NCI-H510A (cell line): ENCODE measurements at regions not wholly inside any gene's neighbourhood (a gene's known extent, or its start where the extent isn't known, plus 50 kb on each side); places are given as distances from the start of the nearest gene placed in this dataset.

Source experiments
- DNase-seq: peaks from one replicate; lab custom pipeline; 2025; lab: John Stamatoyannopoulos, UW

DNA sequence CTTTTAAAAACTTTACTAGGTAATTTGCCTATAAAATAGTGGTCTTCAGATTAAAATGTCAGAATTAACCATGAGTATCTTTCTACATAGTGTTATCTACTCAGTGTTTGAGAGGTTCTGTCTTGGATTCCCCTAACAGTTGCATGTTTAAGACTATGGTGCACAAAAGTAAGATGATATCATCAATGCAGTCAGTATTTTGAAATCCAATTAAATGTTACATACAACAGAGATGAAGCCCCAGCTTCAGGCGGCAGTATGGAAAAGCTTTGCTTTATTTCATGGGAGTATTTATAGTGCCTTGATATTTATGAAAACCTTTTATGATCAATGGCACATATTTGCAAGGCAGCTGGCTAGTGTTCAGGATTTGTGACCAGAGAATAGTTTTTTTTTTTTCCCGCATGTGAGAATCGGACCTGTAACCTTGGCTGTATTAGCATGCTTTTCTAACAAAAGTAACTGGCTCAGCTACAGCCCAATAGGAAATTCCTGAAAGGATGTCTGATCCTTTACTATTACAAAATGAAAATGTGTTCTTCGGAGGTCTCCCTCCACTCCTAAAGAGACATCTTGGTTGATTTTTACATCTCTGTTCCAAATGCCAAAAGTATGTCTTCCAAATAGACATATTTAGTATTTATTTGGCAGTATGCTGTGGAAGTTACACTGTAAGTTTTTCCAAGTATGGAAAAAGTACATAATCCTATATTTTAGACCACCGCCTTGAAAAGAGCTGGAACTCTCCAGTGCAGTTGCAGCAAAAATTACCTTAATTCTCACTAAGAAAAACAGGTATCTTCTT is 319.3 kb upstream of the UBE2E3 start:
- no peak for DNase-seq

DNA sequence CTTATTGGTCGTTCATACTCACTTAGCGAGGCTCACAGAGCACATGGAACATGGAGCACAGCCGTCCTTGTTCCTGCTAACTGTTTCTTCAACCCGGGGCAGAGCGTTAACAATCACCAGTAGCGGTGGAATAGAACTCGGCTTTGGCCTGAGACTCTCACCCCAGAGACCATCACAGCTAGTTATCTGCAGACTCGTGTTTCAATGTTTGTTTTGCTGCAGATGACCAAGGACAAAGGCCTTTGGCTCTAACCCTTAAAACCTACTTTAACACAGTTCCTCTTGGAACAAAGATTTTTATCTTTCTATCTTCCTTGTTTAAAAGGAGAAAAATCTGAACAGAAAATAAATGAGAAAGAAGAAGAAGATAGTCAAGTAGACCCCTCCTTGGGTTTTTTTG is 320.2 kb upstream of the UBE2E3 start:
- no peak for DNase-seq

- no peak for DNase-seq
These were observed 323.4 kb upstream of the UBE2E3 start for GRCh38 chr2:180657054-180657453.

GRCh38 chr2:180656455-180656847 is 324.0 kb upstream of the UBE2E3 start:
- DNase-seq, result no peak

DNA sequence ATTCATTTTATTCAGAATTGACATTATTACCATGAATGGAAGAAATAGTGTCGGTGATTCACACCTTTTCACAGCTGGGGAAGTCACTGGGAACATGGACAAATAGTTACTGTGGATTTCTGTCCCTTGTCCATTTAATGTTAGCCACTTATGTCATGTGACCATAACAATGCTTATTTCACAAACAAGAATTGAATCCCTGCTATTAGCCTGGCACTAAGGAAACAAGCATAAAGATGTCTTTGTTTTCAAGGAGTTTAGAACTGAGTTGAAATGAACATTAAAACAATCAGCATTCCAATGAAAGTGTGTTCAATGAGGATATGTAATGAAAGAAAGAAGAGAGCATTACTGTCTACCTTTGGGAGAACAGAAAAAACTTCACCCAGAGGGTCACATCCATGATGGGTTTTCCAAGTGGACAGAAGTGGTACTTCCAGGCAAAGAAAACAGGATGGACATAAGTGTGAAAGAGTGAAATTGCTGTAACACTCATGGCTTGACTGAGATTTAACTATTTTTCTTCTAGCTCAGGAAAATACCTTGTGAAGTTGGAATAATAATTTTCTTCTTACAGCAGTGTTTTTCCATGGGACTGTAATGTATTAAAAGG is 324.5 kb upstream of the UBE2E3 start:
- DNase-seq, result no peak

GRCh38 chr2:180655393-180655792 is 325.0 kb upstream of the UBE2E3 start:
- no peak for DNase-seq

DNA sequence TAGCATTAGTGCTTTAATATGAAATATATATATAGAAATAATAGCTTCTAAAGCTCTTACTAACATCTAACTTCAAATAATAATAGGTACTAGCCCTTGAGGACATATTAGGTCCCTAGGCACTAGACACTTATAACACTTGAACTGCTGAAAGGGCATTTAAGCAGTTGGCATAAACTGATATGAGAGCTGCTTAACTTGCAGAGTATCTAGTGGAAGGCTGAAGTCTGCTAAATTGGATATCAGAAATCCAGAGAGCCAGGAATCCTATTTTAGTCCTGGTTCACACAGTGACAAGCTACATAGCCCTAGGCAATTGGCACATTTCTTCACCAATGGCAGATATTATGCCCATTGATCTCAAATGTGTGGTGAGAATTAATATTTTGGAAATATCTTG is 326.9 kb upstream of the UBE2E3 start:
- no peak for DNase-seq

- no peak for DNase-seq
These were observed 327.6 kb upstream of the UBE2E3 start for GRCh38 chr2:180652794-180653193.

GRCh38 chr2:180651596-180651995 is 328.8 kb upstream of the UBE2E3 start:
- DNase-seq, result no peak

GRCh38 chr2:180647621-180648020 is 332.8 kb upstream of the UBE2E3 start:
- DNase-seq, result no peak

DNA sequence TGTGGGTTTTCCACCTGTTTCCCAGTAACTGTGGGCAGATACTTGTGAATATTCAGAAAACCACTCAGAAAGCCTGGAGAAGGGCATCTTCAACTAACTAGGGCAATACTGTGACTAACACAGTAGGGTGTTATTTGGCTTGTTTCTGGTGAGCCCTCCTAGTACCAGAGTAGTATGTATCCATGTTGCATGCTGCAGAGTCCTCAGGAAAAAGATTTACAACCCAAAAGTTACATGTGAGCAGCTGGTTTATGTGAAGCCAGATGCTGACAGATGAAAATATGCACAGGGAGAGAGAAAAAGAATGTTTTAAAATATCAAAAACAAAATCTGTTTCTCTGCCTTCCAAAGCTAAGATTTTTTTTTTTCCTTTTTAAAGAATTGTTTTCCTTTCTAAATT is 333.2 kb upstream of the UBE2E3 start:
- DNase-seq, result no peak

GRCh38 chr2:180646756-180647155 is 333.6 kb upstream of the UBE2E3 start:
- DNase-seq, result no peak

DNA sequence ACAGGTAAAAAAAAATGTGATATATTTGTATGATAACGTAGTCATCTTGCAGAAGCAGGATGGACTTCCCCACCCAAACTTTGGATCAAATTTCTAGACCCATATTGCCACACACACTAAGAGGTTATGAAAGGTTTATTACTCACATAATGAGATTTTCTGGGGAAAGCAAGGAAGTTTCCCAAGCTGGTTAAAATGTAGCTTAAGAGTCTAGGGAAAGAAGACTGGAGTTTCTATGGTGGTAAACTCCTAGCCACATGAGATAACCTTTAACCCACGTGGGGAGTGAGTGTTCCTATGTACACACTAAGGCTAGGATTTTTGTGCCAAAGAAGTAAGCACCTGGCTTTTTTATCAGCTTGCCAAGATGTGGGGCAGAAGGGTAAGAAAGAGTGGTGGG is 335.7 kb upstream of the UBE2E3 start:
- no peak for DNase-seq

DNA sequence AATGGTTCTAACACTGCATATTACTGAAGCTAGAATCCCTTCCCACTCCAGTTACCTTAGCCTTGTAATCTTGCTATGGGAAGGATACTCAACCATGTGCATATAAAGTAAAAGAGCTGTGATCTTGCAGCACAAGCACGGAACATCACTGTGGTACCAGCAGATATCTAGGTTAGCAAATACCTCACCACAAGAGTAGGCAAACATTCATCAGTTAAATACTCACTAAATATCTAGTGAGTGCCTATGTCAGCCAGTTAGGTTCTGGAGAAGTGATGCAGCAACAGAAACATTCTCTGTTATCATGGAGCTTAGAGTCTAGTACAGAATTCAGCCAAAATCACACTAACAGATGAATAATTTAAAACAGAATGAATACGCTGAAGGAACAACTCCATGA is 349.6 kb upstream of the UBE2E3 start:
- no peak for DNase-seq

DNA sequence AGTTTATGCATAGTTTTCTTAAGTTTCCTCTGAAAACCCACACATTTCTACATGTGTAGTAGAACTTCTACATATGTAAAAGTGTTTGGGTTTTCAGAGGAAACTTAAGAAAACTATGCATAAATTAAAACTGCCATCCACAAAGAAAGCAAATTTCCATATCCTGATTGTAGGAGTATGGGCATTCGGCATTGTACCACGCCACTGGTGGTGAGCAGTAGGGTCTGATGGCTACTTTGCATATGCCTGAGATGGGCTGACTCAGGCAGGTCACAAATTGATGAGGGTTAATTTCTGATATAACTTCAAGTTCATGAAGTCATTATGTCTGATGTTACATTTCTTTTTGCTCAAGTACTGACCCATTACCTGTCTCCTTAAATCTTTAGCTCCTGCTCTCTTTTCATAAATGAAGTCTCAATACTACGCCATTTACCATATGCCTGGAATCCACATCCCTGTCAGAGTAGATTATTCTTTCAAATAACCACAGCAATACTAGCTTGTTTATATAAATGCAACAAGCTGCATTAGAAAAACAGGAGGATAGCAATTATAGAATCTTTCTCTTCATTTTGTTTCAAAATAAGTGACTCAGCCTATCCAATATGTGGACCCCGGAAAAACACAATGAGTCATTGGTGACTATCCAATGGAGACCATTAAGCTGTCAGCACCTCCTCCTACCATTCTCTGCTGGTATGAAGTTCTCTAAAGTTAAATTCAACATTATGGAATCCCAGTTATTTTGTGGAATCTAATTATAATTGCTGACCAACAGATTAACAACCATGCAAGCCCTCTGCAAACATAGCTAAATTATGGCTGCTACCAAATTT is 355.2 kb upstream of the UBE2E3 start:
- no peak for DNase-seq

DNA sequence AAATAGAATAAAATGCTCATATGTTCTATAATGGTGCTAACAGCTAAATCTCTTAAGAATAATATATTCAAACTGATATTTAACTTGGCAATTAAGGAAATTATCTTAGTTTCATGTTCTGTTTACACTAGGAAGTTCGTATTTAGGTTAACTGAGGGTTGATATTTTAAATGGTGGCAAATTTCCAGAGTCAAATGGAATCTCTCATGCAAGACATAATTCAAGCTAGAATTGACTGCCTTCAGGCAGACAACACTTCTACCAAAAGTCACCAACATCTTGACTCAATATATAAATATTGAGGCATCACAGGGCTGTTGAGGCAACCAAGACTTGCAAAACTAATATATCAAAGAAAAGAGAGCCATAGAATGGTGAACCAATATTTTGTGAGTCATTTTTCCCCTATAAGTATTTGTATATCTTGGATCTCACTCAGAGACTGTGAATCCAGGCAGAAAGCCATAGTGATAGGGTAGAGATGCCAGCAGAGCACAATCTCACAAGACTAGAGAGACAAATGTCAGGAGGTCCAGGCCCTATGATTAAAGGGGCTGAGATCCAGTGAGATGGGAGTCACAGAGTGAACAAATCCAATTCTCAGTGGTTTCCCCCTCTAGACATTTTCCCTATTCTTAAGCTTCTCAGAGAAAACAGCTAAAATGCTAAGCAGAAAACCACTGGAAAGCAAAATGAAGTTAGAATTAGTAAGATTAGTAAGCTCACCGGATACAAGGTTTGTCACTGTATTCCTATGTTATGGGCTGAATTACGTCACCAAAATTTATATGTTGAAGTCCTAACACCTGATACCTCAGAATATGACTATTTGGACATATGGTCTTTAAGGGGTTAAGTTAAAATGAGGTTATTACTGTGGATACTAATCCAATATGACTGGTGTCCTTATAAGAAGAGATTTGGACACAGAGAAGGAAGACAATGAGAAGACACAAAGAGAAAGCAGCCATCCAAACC is 358.2 kb upstream of the UBE2E3 start:
- DNase-seq, result no peak

DNA sequence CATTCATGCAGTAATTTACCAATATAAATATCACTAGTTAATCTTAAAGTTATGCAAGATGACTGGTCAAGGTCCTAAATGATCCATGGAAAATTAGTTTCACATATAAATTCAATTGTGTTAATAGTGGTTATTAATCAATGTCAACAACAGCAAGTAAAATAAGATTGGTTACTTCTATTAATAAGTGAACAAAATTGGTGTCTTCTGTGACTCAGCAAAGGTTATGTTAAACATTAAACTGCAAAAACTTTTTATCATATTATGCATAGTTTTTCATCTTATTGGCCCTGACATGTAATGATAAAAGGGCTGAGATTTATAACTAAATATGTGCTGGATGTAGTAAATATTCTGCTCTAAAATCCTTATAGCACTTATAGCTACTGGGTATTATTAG is 359.0 kb upstream of the UBE2E3 start:
- DNase-seq, result no peak

- no peak for DNase-seq
These were observed 361.8 kb upstream of the UBE2E3 start for GRCh38 chr2:180618570-180618969.

- DNase-seq, result no peak
These were observed 365.6 kb upstream of the UBE2E3 start for GRCh38 chr2:180614776-180615175.

GRCh38 chr2:180609626-180610340 is 370.6 kb upstream of the UBE2E3 start:
- DNase-seq, result no peak

DNA sequence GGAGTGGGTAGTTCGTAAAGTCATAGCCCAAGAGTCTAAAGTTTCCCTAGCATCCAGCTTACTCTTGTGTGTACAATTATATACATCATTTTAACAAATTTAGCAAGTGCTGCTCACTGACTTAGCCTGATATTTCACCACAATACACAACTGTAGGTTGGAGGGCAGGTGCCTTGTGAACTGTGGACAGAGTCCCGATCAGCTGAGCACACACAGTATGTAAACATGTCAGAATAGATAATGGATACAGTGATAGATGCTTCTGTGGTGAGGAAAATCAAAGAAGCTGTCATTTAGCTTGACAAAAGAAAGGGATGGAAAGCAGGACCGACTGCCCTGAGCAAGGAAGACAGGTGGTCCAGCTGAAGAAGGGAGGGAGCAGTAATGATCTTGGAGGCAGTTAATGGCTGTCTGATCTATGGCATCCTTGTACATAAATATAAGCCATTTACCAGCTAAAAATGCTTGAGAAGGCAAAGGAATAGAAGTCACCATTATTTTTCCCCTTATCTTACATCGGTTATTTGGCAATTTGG is 372.8 kb upstream of the UBE2E3 start:
- peak; percentile 89 for DNase-seq
